ENCODE measurements at regions not wholly inside any gene's neighbourhood (a gene's known extent, or its start where the extent isn't known, plus 50 kb on each side); places are given as distances from the start of the nearest gene placed in this dataset.

DNA sequence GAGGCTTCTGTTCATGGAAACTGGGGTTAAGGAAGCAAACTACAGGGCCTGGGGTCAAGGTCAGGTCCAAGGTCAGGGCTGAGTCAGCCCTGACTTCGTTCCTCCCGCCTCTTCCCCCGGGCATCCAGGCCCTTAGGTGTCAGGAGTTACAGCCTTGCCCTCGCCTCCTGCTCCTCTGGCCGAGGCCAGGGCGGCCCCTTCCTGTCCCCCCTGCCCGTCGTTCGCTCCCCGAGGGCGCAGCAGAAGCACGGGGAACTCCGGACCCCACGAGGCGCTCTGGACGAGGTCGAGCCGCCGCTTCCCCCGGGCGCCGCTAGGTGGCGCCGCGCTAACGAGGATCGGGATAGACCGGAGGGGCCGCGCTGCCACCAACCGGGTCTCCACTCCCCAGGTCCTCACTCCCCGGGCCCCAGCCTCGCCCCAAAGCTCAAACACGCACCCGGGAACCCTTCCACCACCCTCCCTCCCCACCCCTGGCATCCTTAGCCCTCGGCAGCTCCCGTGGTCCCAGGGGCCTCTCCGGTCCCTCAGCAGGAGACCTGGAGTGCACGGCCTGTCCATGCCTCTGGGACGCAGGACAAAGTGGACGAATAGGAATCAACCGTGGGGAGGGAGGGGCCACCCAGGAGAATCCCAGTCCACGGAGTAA, 59.2 kb upstream of the MYL10 start:
- TF ChIP-seq, protein P1, sequence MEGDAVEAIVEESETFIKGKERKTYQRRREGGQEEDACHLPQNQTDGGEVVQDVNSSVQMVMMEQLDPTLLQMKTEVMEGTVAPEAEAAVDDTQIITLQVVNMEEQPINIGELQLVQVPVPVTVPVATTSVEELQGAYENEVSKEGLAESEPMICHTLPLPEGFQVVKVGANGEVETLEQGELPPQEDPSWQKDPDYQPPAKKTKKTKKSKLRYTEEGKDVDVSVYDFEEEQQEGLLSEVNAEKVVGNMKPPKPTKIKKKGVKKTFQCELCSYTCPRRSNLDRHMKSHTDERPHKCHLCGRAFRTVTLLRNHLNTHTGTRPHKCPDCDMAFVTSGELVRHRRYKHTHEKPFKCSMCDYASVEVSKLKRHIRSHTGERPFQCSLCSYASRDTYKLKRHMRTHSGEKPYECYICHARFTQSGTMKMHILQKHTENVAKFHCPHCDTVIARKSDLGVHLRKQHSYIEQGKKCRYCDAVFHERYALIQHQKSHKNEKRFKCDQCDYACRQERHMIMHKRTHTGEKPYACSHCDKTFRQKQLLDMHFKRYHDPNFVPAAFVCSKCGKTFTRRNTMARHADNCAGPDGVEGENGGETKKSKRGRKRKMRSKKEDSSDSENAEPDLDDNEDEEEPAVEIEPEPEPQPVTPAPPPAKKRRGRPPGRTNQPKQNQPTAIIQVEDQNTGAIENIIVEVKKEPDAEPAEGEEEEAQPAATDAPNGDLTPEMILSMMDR (conservative IDR thresholded peaks at IDR 0.05), result peak; percentile 96
- no peak for TF ChIP-seq EZH2 (IDR thresholded peaks at IDR 0.05; ENCODE audit: low read depth)
